Endothelial cell of umbilical vein (primary cell): ENCODE measurements at regions not wholly inside any gene's neighbourhood (a gene's known extent, or its start where the extent isn't known, plus 50 kb on each side); places are given as distances from the start of the nearest gene placed in this dataset.

ENCODE experiments used
- BruUV-seq: library from RNA; stranded (reverse); fragments of 400-500 nt; replicated peaks from 2 replicates; lab custom pipeline; 2021; lab: Mats Ljungman, UMichigan
- CTCF ChIA-PET: fragments of 300-600, 350-600 bp; sonication (Branson Sonifier 250); formaldehyde crosslinking; loops from one replicate; lab custom pipeline; 2021; ENCODE audit warnings: antibody characterized with exemption, inconsistent platforms; lab: Charles Lee
- POLR2A ChIA-PET: fragments of 300-600, 350-600 bp; sonication (Branson Sonifier 250); formaldehyde crosslinking; loops from one replicate; lab custom pipeline; 2021; ENCODE audit warnings: antibody characterized with exemption, inconsistent platforms; lab: Charles Lee
- DNase-seq: peaks from one replicate; pipeline ENCODE4 v3.0.0-alpha.2; 2011; ENCODE audit warnings: low read depth, low spot score
- FAIRE-seq: peaks from 2 replicates; lab custom pipeline; 2011; peaks lifted over from hg19 to GRCh38; lab: Jason Lieb, UNC
- H2AFZ ChIP-seq: 2 replicates; pipeline ENCODE4 v1.6.0; 2012; ENCODE audit warnings: low read depth, low read length, control low read depth, inconsistent platforms
- H3K27ac ChIP-seq: 2 replicates; pipeline ENCODE4 v1.5.1; 2011; ENCODE audit warnings: low read depth, mild to moderate bottlenecking, control low read depth, low read length, moderate library complexity; ENCODE audit not compliant: insufficient read depth
- H3K27me3 ChIP-seq, 2 experiments: 2 replicates each; pipeline versions ENCODE4 v1.6.0 to v1.6.1; 2011; ENCODE audit warnings: low read length in 2 of 2, mixed read lengths in 1 of 2; ENCODE audit not compliant: control insufficient read depth in 2 of 2, insufficient read depth in 2 of 2
- H3K36me3 ChIP-seq, 2 experiments: 2 replicates in 1 of 2; 3 replicates in 1 of 2; pipeline ENCODE4 v1.5.1; 2011; ENCODE audit warnings: low read length in 2 of 2, mild to moderate bottlenecking in 1 of 2, moderate library complexity in 1 of 2; ENCODE audit not compliant: control insufficient read depth in 2 of 2, insufficient read depth in 2 of 2; ENCODE audit errors: extremely low read depth in 1 of 2
- H3K4me1 ChIP-seq: 3 replicates; pipeline ENCODE4 v1.5.1; 2011; ENCODE audit warnings: mild to moderate bottlenecking, low read length; ENCODE audit not compliant: control insufficient read depth, insufficient read depth; ENCODE audit errors: extremely low read depth
- H3K4me2 ChIP-seq: 2 replicates; pipeline ENCODE4 v1.6.1; 2011; ENCODE audit warnings: low read length, control low read depth, mixed read lengths; ENCODE audit not compliant: insufficient read depth
- H3K4me3 ChIP-seq, 3 experiments: fragments of 200-600 bp in 1 of 3; sonication (generic), shearing (Covaris generic) in 1 of 3; replicated peaks in 1 of 3; 2 replicates each; pipeline ENCODE4 v1.5.1; 2011 to 2016; ENCODE audit warnings: control low read depth in 3 of 3, low read length in 3 of 3, mild to moderate bottlenecking in 2 of 3, inconsistent platforms in 1 of 3, low read depth in 1 of 3, moderate library complexity in 1 of 3; ENCODE audit not compliant: insufficient read depth in 1 of 3
- H3K79me2 ChIP-seq: 2 replicates; pipeline ENCODE4 v1.6.0; 2012; ENCODE audit warnings: low read length, inconsistent platforms; ENCODE audit not compliant: control insufficient read depth, insufficient read depth
- H3K9ac ChIP-seq: replicated peaks from 2 replicates; pipeline ENCODE3; 2011; ENCODE audit warnings: low read length, control low read depth; ENCODE audit not compliant: insufficient read depth; ENCODE audit errors: extremely low read depth
- H3K9me1 ChIP-seq: replicated peaks from 3 replicates; pipeline ENCODE4 v1.6.0; 2011; ENCODE audit warnings: mild to moderate bottlenecking, low read length; ENCODE audit not compliant: control insufficient read depth, insufficient read depth; ENCODE audit errors: extremely low read depth
- H3K9me3 ChIP-seq: replicated peaks from 2 replicates; pipeline ENCODE4 v1.5.1; 2012; ENCODE audit warnings: low read length, inconsistent platforms; ENCODE audit not compliant: control insufficient read depth, insufficient read depth
- H4K20me1 ChIP-seq: replicated peaks from 2 replicates; pipeline ENCODE3; 2011; ENCODE audit warnings: mild to moderate bottlenecking, low read length; ENCODE audit not compliant: control insufficient read depth, insufficient read depth; ENCODE audit errors: extremely low read depth
- FOS ChIP-seq: IDR thresholded peaks from 2 replicates; pipeline ENCODE4 v1.6.1; 2011; ENCODE audit warnings: mild to moderate bottlenecking, low read length, moderate library complexity, borderline replicate concordance; ENCODE audit not compliant: insufficient read depth
- GATA2 ChIP-seq: IDR thresholded peaks from 2 replicates; pipeline ENCODE4 v1.7.0; 2011; ENCODE audit warnings: low read depth, mild to moderate bottlenecking, moderate library complexity, mixed read lengths, low read length; ENCODE audit not compliant: insufficient read length, insufficient read depth
- JUN ChIP-seq: IDR thresholded peaks from 2 replicates; pipeline ENCODE4 v1.6.1; 2011; ENCODE audit warnings: borderline replicate concordance, low read depth; ENCODE audit not compliant: insufficient read length, insufficient read depth
- MYC ChIP-seq: IDR thresholded peaks from one replicate; pipeline ENCODE4 v1.6.1; 2011; ENCODE audit warnings: mild to moderate bottlenecking, low read depth, low read length
- POLR2A ChIP-seq: IDR thresholded peaks from 2 replicates; pipeline ENCODE4 v1.6.1; 2012; ENCODE audit warnings: low read depth, mild to moderate bottlenecking, control low read depth, low read length
- POLR2AphosphoS5 ChIP-seq: IDR thresholded peaks from 2 replicates; pipeline ENCODE4 v1.6.1; 2012; ENCODE audit warnings: low read depth, mild to moderate bottlenecking, control low read depth, low read length, moderate library complexity; ENCODE audit not compliant: insufficient read depth
- dilution Hi-C: fragments of 300-500 bp; cut with MboI; formaldehyde crosslinking; loops from one replicate; pipeline ENCODE4 v1.15.0; 2019; ENCODE audit warnings: low sequenced_read_pairs; ENCODE audit not compliant: extremely low pct_ligation_motif_present
- intact Hi-C: fragments of 100-400 bp; cut with micrococcal nuclease; formaldehyde crosslinking; loops from one replicate; pipeline ENCODE4 v1.10.0; 2022
- TF ChIP-seq, protein P1 (sequence below), 2 donors: IDR thresholded peaks; 1 replicate in 1 of 2; 2 replicates in 1 of 2; pipeline ENCODE4 v1.5.1; 2011; ENCODE audit warnings: low read length in 2 of 2, mild to moderate bottlenecking in 2 of 2, moderate library complexity in 2 of 2, control low read depth in 1 of 2, inconsistent platforms in 1 of 2, low read depth in 1 of 2; ENCODE audit not compliant: insufficient read depth in 1 of 2; ENCODE audit errors: extremely low read depth in 1 of 2
- TF ChIP-seq, protein P2 (sequence below): IDR thresholded peaks from 2 replicates; pipeline ENCODE4 v1.6.1; 2011; ENCODE audit not compliant: insufficient read depth, insufficient read length

DNA sequence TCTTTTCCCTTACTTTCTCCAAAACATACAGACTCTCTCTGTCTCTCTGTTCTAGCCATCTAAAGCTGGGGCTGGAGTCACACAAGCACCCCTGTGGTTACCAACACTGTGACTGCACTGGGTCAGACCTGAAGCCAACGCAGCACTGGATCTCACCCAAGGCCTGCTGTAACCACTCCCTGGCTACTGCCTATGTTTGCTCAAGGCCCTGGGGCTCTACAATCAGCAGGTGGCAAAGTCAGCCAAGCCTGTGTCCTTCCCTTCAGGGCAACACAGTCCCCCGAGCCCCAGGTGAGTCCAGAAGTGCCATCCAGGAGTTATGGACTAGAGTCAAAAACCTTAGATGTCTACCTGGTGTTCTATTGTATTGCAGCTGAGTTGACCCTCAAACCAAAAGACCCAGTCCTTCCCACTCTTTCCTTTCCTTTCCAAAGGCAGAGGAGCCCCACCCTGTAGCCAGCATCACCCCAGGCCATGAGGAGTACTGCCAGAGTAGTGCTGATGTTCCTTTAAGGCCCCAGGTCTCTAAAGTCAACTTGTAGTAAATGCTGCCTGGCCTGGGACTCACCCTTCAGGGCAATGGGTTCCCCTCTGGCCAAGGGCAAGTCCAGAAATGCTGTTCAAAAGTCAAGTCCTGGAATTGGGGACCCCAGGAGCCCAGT lies 58.8 kb upstream of the RAP2C start:
- TF ChIP-seq POLR2A, result no peak
- TF ChIP-seq JUN, result no peak
- TF ChIP-seq, protein P1, sequence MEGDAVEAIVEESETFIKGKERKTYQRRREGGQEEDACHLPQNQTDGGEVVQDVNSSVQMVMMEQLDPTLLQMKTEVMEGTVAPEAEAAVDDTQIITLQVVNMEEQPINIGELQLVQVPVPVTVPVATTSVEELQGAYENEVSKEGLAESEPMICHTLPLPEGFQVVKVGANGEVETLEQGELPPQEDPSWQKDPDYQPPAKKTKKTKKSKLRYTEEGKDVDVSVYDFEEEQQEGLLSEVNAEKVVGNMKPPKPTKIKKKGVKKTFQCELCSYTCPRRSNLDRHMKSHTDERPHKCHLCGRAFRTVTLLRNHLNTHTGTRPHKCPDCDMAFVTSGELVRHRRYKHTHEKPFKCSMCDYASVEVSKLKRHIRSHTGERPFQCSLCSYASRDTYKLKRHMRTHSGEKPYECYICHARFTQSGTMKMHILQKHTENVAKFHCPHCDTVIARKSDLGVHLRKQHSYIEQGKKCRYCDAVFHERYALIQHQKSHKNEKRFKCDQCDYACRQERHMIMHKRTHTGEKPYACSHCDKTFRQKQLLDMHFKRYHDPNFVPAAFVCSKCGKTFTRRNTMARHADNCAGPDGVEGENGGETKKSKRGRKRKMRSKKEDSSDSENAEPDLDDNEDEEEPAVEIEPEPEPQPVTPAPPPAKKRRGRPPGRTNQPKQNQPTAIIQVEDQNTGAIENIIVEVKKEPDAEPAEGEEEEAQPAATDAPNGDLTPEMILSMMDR (IDR thresholded peaks at IDR 0.05; ENCODE audit: extremely low read depth in 1 of 2, insufficient read depth in 1 of 2, low read depth in 1 of 2, low read length in 2 of 2), result no peak
- no peak for TF ChIP-seq MYC
- TF ChIP-seq FOS, result no peak
- TF ChIP-seq, protein P2, sequence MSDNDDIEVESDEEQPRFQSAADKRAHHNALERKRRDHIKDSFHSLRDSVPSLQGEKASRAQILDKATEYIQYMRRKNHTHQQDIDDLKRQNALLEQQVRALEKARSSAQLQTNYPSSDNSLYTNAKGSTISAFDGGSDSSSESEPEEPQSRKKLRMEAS, result no peak
- TF ChIP-seq POLR2AphosphoS5, result no peak
- TF ChIP-seq GATA2, result no peak
- no peak overlapping the region for H2AFZ ChIP-seq
- FAIRE-seq, result no peak
- H3K4me3 ChIP-seq, result no peak overlapping the region
- no peaks in the 10 kb centered on the region for H3K4me1 ChIP-seq
- no peak for DNase-seq
- POLR2A ChIA-PET, result no interaction called here
- no peaks in the 10 kb centered on the region for H4K20me1 ChIP-seq
- H3K27ac ChIP-seq, result no peak overlapping the region
- H3K9ac ChIP-seq, result no peak overlapping the region
- H3K4me2 ChIP-seq, result no peak overlapping the region
- no peaks in the 10 kb centered on the region for H3K9me3 ChIP-seq
- CTCF ChIA-PET, result no interaction called here
- BruUV-seq, result no TSS peak
- intact Hi-C loops (no loop called here), dilution Hi-C loops (no loop called here)
- H3K27me3 ChIP-seq, result no peaks in the 10 kb centered on the region
- no peaks in the 10 kb centered on the region for H3K36me3 ChIP-seq
- H3K79me2 ChIP-seq, result no peaks in the 10 kb centered on the region
- no peaks in the 10 kb centered on the region for H3K9me1 ChIP-seq
